ENCODE measurements at regions not wholly inside any gene's neighbourhood (a gene's known extent, or its start where the extent isn't known, plus 50 kb on each side); places are given as distances from the start of the nearest gene placed in this dataset.

GRCh38 chr2:136433261-136433660 lies 315.3 kb upstream of the CXCR4 start:
- TF ChIP-seq CTCF (IDR thresholded peaks at IDR 0.05) (no peak), POLR2A (IDR thresholded peaks at IDR 0.05) (no peak)

Data from breast epithelium (tissue), 3 donors.